ENCODE measurements at regions not wholly inside any gene's neighbourhood (a gene's known extent, or its start where the extent isn't known, plus 50 kb on each side); places are given as distances from the start of the nearest gene placed in this dataset.

- TF ChIP-seq RBM22 (IDR thresholded peaks at IDR 0.05; ENCODE audit: low read depth, low read length, poor library complexity, severe bottlenecking) (no peak), TRIM28 (IDR thresholded peaks at IDR 0.05) (no peak), NUFIP1 (IDR thresholded peaks at IDR 0.05; ENCODE audit: partially characterized antibody) (no peak), CTBP1 (IDR thresholded peaks at IDR 0.05; ENCODE audit: borderline replicate concordance) (no peak), REST (IDR thresholded peaks at IDR 0.05; ENCODE audit: borderline replicate concordance) (no peak), REST (CRISPR knock-in tag; IDR thresholded peaks at IDR 0.05; ENCODE audit: low read depth) (no peak), BDP1 (IDR thresholded peaks at IDR 0.05; ENCODE audit: insufficient read depth, insufficient read length) (no peak), TOE1 (IDR thresholded peaks at IDR 0.05; ENCODE audit: borderline replicate concordance) (no peak), TOE1 (CRISPR knock-in tag; IDR thresholded peaks at IDR 0.05; ENCODE audit: borderline replicate concordance, low read depth) (no peak), ZNF280B (CRISPR knock-in tag; IDR thresholded peaks at IDR 0.05) (no peak), ARID2 (IDR thresholded peaks at IDR 0.05) (no peak), HBP1 (CRISPR knock-in tag; IDR thresholded peaks at IDR 0.05) (no peak)
These were observed 260.4 kb upstream of the TTC14 start (continued) for GRCh38 chr3:180341516-180341915.
